Neural progenitor cell (in vitro differentiated cells): ENCODE measurements at regions not wholly inside any gene's neighbourhood (a gene's known extent, or its start where the extent isn't known, plus 50 kb on each side); places are given as distances from the start of the nearest gene placed in this dataset.

Experiments
- DNase-seq: peaks from one replicate; pipeline ENCODE4 v3.0.0-alpha.2; 2016; ENCODE audit warnings: low spot score
- H2AFZ ChIP-seq: fragments of 200-600 bp; sonication (generic); replicated peaks from 2 replicates; pipeline ENCODE4 v1.6.1; 2016; ENCODE audit warnings: antibody characterized with exemption
- H3F3A ChIP-seq: fragments of 200-600 bp; sonication (generic); 2 replicates; pipeline ENCODE4 v1.6.1; 2016; ENCODE audit warnings: antibody characterized with exemption, low read depth
- H3K27ac ChIP-seq: fragments of 200-600 bp; sonication (generic); 2 replicates; pipeline ENCODE4 v1.5.1; 2016; ENCODE audit warnings: mild to moderate bottlenecking
- H3K27me3 ChIP-seq: fragments of 200-600 bp; sonication (generic); 2 replicates; pipeline ENCODE4 v1.6.1; 2016; ENCODE audit warnings: mild to moderate bottlenecking, moderate library complexity
- H3K36me3 ChIP-seq: fragments of 200-600 bp; sonication (generic); 2 replicates; pipeline ENCODE4 v1.5.1; 2016
- H3K4me1 ChIP-seq: fragments of 200-600 bp; sonication (generic); 2 replicates; pipeline ENCODE4 v1.6.1; 2016; ENCODE audit warnings: mixed run types
- H3K4me2 ChIP-seq: fragments of 200-600 bp; sonication (generic); 2 replicates; pipeline ENCODE4 v1.6.1; 2016
- H3K4me3 ChIP-seq: fragments of 200-600 bp; sonication (generic); 2 replicates; pipeline ENCODE4 v1.5.1; 2016
- H3K79me2 ChIP-seq: fragments of 200-600 bp; sonication (generic); 2 replicates; pipeline ENCODE4 v1.6.1; 2016; ENCODE audit warnings: low read depth
- H3K9ac ChIP-seq: fragments of 200-600 bp; sonication (generic); 2 replicates; pipeline ENCODE4 v1.6.1; 2016
- H3K9me3 ChIP-seq: fragments of 200-600 bp; sonication (generic); 2 replicates; pipeline ENCODE4 v1.5.1; 2016; ENCODE audit warnings: low read depth
- H4K20me1 ChIP-seq: fragments of 200-600 bp; sonication (generic); 2 replicates; pipeline ENCODE4 v1.6.1; 2016; ENCODE audit warnings: low read depth
- H3K27ac Mint-ChIP-seq: 3 replicates; pipeline ENCODE4 v1.8.0; 2021; ENCODE audit warnings: mixed read lengths
- H3K27me3 Mint-ChIP-seq: 2 replicates; pipeline ENCODE4 v1.8.0; 2022; ENCODE audit warnings: low read depth, mild to moderate bottlenecking, inconsistent platforms, moderate library complexity, mixed read lengths; ENCODE audit not compliant: insufficient read depth
- H3K36me3 Mint-ChIP-seq: 3 replicates; pipeline ENCODE4 v1.8.0; 2021; ENCODE audit warnings: mixed read lengths
- H3K4me1 Mint-ChIP-seq: 3 replicates; pipeline ENCODE4 v1.8.0; 2021; ENCODE audit warnings: mixed read lengths
- H3K4me3 Mint-ChIP-seq: 3 replicates; pipeline ENCODE4 v1.8.0; 2021; ENCODE audit warnings: mild to moderate bottlenecking, moderate library complexity, mixed read lengths
- H3K9me3 Mint-ChIP-seq: 3 replicates; pipeline ENCODE4 v1.8.0; 2020; ENCODE audit warnings: mixed read lengths
- CTCF ChIP-seq: fragments of 200-600 bp; sonication (generic); IDR thresholded peaks from 2 replicates; pipeline ENCODE4 v1.5.1; 2017; ENCODE audit warnings: antibody characterized with exemption, mild to moderate bottlenecking
- EZH2 ChIP-seq: fragments of 200-600 bp; sonication (generic); IDR thresholded peaks from 2 replicates; pipeline ENCODE4 v1.6.1; 2017; ENCODE audit warnings: antibody characterized with exemption, mild to moderate bottlenecking, moderate library complexity
- EZH2phosphoT487 ChIP-seq: fragments of 200-600 bp; sonication (generic); IDR thresholded peaks from 2 replicates; pipeline ENCODE4 v1.6.1; 2017; ENCODE audit warnings: antibody characterized with exemption

GRCh38 chr1:114315631-114316030 is 162.0 kb upstream of the SYT6 start:
- Histone ChIP-seq H3K4me3 (no peak overlapping the region), H3K9me3 (no peaks in the 10 kb centered on the region), H3K9ac (no peak overlapping the region), H2AFZ (no peak overlapping the region), H3K36me3 (no peaks in the 10 kb centered on the region), H3K79me2 (no peaks in the 10 kb centered on the region), H3K4me1 (no peaks in the 10 kb centered on the region), H3K27ac (no peak overlapping the region), H4K20me1 (no peaks in the 10 kb centered on the region), H3K4me2 (no peak overlapping the region), H3K27me3 (no peaks in the 10 kb centered on the region), H3F3A (no peaks in the 10 kb centered on the region)
- Mint-ChIP-seq H3K9me3 (peaks cover 5% of the 10 kb centered on the region), H3K4me1 (no peaks in the 10 kb centered on the region), H3K36me3 (no peaks in the 10 kb centered on the region), H3K27me3 (no peaks in the 10 kb centered on the region), H3K27ac (peak overlapping the region; percentile 35), H3K4me3 (no peak overlapping the region)
- TF ChIP-seq CTCF (no peak), EZH2phosphoT487 (no peak), EZH2 (no peak)
- DNase-seq = no peak

GRCh38 chr1:114314576-114314975 is 160.9 kb upstream of the SYT6 start:
- no peaks in the 10 kb centered on the region for H3K36me3 ChIP-seq
- no peak overlapping the region for H3K27ac Mint-ChIP-seq

GRCh38 chr1:114314098-114314497 is 160.4 kb upstream of the SYT6 start:
- Histone ChIP-seq H3K27me3 (no peaks in the 10 kb centered on the region), H3K36me3 (no peaks in the 10 kb centered on the region), H3K79me2 (no peaks in the 10 kb centered on the region), H3K4me3 (no peak overlapping the region), H3K4me1 (no peaks in the 10 kb centered on the region), H2AFZ (no peak overlapping the region), H4K20me1 (no peaks in the 10 kb centered on the region), H3K9ac (no peak overlapping the region), H3K4me2 (no peak overlapping the region), H3K27ac (no peak overlapping the region), H3K9me3 (no peaks in the 10 kb centered on the region), H3F3A (no peaks in the 10 kb centered on the region)
- Mint-ChIP-seq H3K9me3 (peaks cover 5% of the 10 kb centered on the region), H3K36me3 (no peaks in the 10 kb centered on the region), H3K4me3 (no peak overlapping the region), H3K27ac (no peak overlapping the region), H3K4me1 (no peaks in the 10 kb centered on the region), H3K27me3 (no peaks in the 10 kb centered on the region)
- TF ChIP-seq EZH2phosphoT487 (no peak), EZH2 (no peak), CTCF (no peak)
- no peak for DNase-seq

More at GRCh38 chr1:114314576-114314975, 160.9 kb upstream of the SYT6 start:
- Histone ChIP-seq H3K4me3 (no peak overlapping the region), H3K4me1 (no peaks in the 10 kb centered on the region), H3F3A (no peaks in the 10 kb centered on the region), H3K27ac (no peak overlapping the region), H3K9ac (no peak overlapping the region), H3K9me3 (no peaks in the 10 kb centered on the region), H3K27me3 (no peaks in the 10 kb centered on the region), H3K4me2 (no peak overlapping the region), H3K79me2 (no peaks in the 10 kb centered on the region), H2AFZ (no peak overlapping the region), H4K20me1 (no peaks in the 10 kb centered on the region)
- Mint-ChIP-seq H3K27me3 (no peaks in the 10 kb centered on the region), H3K36me3 (no peaks in the 10 kb centered on the region), H3K9me3 (peaks cover 5% of the 10 kb centered on the region), H3K4me1 (no peaks in the 10 kb centered on the region), H3K4me3 (no peak overlapping the region)
- no peak for DNase-seq
- TF ChIP-seq EZH2 (no peak), CTCF (no peak), EZH2phosphoT487 (no peak)
